NCI-H526 treated with DMSO at 0.1 percent for 48 hours (cell line): ENCODE measurements at regions not wholly inside any gene's neighbourhood (a gene's known extent, or its start where the extent isn't known, plus 50 kb on each side); places are given as distances from the start of the nearest gene placed in this dataset.

Experiments
- DNase-seq: peaks from one replicate; lab custom pipeline; 2025; lab: John Stamatoyannopoulos, UW

DNA sequence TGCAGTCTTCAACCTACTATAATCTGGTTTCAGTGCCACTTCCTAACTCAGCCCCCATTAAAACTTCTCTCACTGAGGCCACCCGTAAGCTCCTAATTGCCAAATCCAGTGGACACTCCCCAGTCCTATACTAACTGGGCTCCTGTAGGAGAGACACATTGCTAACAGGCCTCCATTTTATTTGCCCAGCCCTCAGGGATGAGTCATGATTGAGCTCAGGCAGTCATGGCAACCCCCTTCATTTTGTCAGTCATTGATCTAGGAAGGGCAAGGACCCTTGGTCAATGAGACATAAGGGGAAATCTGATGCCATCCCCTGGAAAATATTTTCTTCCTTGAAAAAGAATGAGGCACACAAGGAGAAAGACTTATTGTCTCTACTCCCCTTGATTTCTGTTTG is 70.1 kb upstream of the HIF1A start:
- DNase-seq, result no peak

DNA sequence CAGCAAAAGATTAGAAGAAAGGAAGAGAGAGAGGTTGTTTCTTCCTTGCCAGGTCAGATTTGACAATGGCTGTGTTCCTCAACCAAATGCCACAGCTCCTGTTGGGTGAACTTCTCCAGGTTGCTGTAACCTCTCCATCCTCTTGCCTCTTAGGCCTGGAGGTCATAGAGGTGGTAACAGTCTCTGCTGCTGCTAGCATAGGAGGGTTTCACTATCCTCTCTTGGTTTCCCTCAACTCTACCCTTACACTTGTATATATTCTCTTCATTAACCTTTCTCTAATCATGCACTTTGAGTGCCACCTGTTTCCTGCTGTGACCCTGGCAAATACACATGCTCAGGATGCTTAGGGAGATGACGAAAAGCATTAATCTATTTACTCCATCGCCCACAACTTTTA is 67.7 kb upstream of the HIF1A start:
- no peak for DNase-seq

DNA sequence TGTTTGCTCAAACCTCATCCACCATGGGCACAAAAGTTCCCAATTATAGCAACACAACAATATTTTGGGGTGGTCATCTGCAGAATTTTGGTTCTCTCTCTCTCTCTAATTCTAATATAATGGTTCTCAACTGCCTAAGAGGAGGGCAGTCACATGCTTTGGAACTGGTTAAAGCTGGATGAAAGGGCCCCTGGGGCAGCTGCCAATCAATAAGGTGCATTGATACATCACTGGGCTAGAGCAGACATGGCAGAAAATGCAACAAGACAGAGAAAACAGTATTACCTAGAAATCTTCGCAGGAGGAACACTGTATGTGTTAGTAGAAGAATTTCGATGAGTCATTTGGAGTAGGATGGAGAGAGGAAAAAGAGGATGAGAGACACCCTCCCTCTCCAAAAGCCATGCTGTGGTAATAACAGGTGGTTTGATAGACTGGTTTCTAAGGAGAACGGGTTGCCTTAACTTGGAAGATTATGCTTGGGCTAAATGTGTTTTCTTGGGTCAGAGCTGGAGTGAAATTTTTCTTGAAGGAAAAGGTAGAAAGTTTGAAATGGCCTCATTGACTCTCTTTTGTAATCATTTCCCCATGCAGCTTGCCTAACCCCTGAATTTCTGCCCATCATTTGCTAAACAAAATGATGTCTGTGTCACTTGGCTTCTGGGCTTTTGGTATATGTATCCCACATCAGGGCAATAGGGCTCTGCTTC is 67.1 kb upstream of the HIF1A start:
- DNase-seq, result no peak

DNA sequence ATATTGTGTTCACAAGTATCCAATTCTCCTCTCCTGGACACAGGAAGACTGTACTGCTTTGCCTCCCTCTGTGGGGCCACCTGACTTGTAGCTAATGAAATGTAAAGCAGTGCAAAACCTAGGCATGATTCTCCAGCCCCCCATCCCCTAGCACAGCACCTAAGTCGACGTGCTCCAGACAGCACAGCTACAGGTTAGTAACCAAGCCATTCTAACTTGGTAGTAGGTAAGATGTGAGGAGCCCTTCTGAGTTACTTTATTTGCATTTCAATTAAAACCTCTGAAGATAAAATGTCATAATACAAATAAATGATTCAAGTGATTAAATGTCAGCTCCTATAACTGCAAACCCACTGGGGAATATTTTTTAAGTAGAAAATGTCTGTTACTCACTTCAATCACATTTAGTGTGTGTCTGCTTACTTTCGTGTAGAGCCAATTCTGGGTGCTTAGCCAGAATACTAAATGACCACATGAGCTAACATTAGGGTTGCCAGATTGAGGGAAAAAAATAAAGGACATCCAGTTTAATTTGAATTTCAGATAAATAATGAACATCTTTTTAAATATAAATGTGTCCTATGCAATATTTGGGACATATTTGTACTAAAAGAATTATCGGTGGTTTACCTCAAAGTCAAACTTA is 64.8 kb upstream of the HIF1A start:
- peak; percentile 16 for DNase-seq

DNA sequence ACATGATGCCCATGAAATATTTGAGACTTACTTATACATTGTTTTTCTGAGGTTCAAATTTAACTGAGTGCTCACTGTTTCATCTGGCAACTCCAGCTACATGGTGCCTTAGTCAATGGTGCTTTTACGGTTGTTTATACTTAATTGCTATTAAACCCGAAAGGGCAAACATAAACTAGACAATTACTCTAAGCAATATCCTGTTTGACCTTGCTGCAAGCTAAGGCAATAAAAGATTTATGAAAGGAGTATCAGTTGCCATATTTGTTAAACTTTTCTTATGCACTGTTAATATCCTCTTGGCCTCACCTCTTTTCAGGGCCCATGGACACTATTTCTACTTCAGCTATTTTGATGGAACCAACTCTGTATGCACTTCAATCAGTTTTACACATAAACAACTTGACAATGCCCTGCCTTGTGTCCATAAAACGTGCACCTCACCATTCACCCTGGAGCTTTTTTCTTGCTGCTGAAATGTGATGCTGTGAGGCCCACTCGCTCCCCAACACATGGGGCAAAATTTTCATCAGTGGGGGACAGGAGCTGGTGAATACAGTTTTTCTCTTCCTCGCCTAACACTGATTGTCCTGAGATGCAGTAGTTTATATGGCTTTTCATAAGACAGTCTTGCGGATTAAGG is 64.1 kb upstream of the HIF1A start:
- no peak for DNase-seq

DNA sequence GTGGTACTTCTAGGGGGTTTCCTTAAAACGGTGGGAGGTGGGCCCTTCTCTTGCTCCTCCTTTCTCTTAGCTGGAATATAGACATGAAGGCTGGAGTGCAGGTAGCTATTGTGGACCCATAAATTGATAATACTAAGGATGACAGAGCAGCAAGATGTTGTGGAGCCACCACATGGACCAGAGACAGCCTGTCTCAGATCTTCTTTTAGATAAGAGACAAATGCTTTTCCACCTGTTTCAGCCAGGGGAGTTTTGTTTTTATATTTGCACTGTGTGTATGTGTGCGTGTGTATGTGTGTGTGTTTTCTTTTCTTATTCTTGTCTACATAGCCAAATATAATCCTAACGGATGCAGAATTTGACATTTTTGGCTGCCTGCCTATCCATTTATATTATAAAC is 62.9 kb upstream of the HIF1A start:
- DNase-seq, result peak; percentile 33

DNA sequence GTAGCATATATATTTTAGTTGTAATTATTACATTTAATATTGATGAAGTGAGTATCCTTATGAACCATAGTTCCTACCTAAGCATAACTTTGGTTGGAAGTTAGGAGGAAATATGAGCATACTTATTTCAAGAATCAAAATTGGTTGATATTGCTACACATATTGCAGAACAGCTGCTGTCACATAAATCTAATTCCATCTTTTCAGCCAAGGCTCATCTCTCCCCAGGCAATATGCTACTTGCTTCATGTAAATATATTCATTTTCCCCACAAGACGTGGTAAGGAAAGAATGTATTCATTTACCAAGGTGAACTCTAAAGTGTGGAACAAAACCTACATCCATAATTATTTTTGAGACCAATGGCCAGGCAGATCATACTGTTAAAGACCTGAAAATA is 62.5 kb upstream of the HIF1A start:
- no peak for DNase-seq

DNA sequence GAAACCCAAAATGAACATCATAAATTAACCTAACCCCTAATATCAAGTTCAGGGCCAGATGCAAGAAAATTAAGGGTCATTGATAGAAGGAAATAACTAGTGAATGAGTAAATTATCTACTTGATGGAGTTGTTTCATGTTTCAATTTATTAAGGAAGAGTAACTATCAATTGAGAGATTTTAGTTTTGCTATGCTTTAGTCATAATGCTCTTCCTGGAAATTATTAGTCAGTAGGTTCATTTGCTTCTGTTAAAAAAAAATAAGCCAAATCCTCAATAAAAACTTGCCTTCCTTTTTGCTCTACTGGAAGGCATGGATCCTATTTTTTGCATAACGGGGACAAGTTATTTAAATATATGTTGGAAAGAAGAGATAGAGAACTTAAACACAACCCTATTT is 59.0 kb upstream of the HIF1A start:
- no peak for DNase-seq

DNA sequence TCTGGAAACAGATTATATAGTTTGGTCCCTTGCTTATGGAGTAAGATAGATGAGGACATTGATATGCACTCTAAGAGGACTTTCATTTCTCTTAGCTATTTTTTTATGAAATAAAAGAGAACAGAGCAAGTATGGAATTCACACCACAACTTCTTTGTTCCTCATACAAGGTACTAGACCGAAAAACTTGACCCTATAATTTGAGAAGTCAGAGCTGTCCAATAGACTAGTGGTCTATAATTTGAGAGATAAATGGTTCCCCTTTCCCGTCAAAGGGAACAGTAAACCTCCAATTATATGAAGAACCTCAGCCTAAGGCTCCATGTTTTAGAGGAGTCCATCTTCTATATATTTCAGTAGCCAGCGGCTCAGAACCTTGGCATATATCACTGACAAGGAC is 58.5 kb upstream of the HIF1A start:
- no peak for DNase-seq

DNA sequence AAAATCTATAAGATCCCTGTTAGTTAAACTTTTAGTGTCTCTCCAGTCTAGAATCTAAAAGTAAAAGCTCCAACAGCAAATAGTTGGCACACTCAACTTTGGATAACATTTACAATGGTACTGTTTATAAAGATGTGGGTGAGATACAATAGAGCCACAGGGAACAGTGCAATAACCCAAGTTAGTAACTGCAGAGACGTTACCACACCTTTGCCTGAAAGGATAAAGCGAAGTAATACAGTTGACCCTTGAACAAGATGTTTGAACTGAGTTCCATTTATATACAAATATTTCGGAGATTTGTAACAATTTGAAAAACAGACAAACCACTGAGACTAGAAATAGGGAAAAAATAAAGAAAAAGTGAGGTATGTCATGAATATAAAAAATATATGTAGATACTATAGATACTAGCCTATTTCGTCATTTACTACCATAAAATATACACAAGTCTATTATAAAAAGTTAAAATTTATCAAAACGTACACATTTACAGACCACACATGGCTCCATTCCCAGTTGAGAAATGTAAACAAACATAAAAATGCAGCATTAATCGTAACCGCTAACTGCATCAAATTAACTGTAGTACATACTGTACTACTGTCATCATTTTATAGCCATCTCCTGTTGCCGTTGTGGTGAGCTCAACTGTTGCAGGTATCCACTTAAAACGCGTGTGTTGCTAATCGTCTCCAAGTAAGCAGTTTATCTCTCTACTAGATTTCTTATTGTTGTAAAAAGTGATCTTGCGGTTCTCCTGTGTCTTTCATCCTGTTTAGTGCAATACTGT is 56.5 kb upstream of the HIF1A start:
- DNase-seq, result no peak

DNA sequence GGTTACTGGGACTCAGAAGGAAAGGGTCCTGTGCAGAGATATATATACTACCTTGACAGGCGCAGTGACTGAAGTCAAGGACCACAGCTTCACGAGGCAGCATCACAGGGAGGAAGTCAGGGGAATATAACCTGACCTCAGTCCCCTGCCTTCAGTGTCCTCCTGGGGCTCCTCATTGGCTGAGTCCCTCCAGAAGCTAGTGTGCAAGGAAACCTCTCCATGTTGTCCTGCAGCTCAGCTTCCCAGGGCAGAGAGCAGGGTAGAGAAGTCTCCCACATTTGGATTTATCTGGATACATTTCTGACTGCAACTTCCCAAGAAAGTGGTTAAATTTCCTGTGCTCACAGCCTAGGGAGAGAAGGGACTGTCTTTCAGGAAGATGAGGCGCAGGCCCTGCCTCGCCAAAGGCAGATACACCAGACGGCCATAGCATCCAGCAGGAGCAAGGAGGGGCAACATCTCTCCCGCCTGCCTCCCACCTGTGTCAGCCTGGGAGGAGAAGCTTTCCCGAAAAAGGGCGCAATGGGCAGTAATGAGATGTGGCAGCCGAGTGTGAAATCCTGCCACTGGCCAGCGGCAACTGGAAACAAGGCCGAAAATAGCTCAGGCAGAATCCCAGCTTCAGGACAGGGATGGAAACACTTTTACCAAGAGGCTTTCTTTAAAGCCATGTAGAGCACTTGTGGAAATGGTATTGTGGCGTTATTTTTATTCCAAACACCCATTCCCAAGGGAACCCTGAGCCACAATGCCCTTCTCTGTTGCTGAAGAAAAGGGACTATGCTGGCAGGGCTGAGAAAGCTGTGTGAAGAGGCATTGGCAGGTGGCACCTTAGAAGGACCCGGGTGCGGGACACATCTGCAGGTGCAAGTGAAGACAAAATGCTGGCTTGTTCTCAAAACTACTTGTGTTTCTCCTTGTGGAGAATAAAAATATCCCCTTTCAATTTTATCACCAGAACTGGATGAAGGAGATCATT is 54.9 kb upstream of the HIF1A start:
- DNase-seq, result no peak

DNA sequence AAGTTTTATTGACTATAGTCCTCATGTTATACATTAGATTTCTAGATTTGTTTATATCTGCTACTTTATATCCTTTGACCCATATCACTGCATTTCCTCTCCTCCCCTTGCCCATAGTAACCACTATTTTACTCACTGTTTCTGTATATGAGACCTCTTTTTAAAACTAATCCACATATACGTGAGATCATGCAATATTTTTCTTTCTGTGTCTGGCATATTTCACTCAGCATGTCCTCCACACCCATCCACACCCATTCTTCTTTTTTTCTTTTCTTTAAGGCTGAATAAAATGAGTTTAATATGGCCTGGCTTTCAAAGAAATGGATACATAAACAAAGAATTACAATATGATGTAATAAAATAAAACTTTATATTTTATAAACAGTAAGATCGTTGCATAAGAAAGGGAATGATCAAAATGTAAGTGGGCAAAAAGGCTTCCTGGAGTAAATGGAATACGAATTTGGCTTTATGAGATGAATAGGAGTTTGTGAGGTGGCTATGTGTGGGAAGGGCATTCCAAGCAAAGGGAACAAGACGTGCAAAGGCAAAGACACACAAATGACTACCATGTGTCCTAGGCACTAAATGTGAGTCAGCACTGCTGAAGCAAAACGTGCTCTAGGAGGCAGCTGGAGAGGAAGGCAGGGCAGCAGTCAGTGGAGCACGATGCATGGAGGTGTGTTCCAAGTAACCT is 53.2 kb upstream of the HIF1A start:
- DNase-seq, result no peak

DNA sequence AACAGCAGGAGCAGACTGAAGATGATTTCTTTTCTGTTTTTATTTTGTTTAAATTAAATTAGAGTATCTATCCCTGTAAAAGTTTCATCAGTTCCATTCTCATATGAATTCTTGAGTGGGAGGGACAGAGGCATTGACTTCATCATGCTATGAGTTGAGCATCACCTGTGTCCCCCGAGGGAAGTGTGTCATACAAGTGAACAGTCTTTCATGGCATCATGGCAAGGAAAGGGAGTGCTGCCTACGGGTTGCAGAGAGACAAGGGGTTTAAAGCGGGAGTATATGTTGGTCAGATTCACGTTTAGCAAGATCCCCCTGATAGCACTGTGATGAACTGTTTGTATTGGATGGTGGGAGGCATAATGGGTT is 52.7 kb upstream of the HIF1A start:
- no peak for DNase-seq

DNA sequence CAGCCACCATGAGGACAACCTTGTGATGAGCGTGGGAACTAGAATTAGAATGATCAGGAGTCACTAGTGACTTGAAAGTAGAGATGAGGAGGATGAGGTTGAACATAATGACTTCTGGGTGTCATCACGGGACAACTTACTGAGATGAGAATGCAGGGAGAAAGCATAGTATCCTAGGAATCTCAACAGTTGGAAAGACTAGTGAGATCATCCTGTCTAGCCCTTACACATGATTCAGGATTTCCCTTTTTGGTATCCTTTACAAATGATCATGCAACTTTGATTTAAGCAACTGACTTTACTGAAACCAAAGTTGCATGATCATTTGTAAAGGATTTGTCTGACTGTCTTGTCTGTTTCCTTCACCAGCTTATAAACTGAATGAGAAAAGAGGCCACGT is 51.8 kb upstream of the HIF1A start:
- DNase-seq, result no peak

DNA sequence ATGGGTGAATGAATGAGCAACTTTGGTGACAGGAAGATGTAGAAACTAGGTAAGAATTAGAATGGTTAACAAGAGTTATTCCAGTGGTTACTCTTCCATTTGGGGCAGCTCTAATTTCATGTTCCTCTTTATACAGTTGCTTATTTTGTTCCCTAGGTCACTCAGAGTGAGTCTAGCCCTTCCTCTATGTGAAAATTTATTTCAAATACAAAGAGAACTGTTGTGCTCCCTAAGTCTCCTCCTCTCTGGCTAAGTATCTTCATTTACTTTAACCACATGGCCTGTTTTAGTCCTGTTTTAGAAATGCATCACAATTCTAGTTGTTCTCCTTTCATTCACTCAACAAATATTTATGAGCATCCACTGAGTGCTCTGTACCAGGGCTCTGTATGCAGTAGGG is 51.1 kb upstream of the HIF1A start:
- DNase-seq, result no peak

DNA sequence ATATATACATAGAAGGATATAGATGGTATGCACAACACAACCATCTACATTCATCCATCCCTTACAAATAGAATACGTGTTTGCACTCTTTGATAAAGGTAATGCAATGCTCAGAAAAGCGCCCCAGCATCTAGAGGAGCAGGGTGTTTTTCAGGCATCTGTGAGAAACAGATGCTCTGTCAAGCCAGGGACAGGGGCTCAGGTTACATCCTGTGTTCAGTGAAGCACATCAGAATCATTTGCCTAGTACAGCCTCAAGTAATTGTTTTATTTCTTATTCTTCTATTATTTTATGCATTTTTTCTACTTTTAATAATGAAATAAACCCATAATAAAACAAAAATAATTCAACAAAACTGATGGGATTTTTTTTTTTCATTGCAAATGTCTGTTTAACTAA is 50.5 kb upstream of the HIF1A start:
- DNase-seq, result peak; percentile 84

DNA sequence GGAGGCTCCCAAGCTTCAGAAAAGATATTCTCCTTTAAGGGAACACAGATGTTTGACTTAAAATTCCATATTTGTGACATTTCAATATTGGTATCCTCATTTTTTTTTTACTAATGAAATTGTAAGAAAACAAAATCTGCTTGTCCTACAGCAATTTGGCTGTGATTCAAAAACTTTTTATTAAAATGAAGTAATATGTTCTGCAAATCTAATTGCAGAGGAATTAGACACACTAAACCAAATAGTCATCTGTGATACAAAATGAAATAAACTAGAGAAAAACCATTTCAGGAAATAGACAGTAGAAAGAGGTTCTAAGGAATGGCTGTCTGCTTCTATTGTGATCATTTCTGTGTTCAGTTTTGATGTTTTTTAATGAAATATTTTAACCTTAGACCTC is 50.1 kb upstream of the HIF1A start:
- DNase-seq, result no peak
